ENCODE measurements at regions not wholly inside any gene's neighbourhood (a gene's known extent, or its start where the extent isn't known, plus 50 kb on each side); places are given as distances from the start of the nearest gene placed in this dataset.

DNA sequence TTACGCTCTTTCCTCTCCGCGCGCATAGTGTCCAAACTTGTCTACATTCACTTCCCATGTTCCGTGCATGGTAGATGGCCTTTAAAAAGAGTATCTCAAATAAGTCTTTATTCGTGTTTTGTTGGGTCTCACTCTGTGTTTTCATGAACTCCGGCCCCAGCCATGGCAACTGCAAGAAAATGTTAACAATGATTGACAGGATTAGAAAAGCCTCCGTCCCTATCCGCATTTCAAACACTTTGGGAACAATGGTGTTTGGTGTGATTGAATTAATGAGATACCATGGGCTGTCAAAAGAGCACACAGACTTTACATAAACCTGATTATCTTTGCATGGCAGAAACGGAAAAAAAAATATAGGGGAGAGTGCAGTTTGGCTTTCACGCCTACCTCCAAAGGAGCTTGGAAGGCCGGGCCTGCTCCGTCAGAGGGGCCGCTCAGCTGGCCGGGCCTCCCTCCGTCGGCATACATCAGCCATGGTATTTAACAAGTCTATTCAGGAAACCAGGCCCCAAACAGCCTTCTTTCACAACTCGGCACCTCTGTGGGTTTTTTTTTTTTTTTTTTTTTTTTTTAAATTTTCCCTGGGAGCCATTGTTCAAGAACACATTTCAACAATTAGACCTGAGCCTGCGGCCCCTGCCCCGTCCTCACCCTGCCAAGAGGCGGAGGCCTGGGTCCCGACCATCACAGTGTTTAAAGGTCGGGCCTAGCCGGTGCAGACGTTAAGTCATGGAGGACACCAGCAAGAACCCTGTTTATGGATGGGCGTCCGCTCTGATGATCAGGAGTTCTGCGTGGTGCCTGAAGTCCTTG, 323.8 kb upstream of the IRX4 start:
- TF ChIP-seq, protein P1, sequence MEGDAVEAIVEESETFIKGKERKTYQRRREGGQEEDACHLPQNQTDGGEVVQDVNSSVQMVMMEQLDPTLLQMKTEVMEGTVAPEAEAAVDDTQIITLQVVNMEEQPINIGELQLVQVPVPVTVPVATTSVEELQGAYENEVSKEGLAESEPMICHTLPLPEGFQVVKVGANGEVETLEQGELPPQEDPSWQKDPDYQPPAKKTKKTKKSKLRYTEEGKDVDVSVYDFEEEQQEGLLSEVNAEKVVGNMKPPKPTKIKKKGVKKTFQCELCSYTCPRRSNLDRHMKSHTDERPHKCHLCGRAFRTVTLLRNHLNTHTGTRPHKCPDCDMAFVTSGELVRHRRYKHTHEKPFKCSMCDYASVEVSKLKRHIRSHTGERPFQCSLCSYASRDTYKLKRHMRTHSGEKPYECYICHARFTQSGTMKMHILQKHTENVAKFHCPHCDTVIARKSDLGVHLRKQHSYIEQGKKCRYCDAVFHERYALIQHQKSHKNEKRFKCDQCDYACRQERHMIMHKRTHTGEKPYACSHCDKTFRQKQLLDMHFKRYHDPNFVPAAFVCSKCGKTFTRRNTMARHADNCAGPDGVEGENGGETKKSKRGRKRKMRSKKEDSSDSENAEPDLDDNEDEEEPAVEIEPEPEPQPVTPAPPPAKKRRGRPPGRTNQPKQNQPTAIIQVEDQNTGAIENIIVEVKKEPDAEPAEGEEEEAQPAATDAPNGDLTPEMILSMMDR (IDR thresholded peaks at IDR 0.05; ENCODE audit: partially characterized antibody, unreplicated experiment) = no peak
- H3K4me1 Mint-ChIP-seq (ENCODE audit: low read depth, unreplicated experiment) = peaks cover 3% of the 10 kb centered on the region
- H3K4me3 Mint-ChIP-seq (ENCODE audit: unreplicated experiment) = no peak overlapping the region
- H3K9me3 Mint-ChIP-seq (ENCODE audit: unreplicated experiment) = no peaks in the 10 kb centered on the region
- no peak for DNase-seq
- H3K36me3 Mint-ChIP-seq (ENCODE audit: unreplicated experiment) = no peaks in the 10 kb centered on the region
- H3K27me3 Mint-ChIP-seq (ENCODE audit: unreplicated experiment) = peaks cover 3% of the 10 kb centered on the region
- H3K27ac Mint-ChIP-seq (ENCODE audit: unreplicated experiment) = no peak overlapping the region

DNA sequence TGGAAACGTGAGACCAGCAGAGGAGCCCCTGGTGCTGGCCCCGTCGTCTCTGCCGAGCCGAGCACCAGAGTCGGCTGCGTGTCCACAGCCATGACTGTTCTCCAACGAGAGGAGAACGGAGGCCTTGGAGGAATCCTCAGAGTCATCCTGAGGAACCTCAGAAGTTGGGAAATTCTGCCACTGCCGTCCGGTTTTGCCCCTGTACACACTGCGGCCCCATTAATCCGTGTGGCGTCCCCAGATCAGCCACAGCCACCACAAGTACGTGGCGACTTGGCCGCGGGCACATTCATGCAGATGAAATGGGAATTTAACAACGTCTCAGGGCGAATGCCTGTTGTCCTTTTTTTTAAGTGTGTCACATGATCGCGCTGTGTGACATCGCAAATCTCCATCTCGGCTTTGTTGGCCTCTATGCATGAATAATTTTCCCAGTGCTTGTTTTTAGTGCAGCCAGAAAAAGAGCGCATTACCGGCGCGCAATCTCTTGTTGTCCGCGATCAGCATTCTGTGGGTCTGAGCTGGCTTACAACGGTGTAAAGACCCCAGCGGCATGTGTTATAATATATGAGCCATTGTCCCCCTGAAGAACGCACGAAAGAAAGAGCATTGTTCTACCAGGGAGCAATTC, 323.0 kb upstream of the IRX4 start:
- Mint-ChIP-seq H3K36me3 (ENCODE audit: unreplicated experiment) (no peaks in the 10 kb centered on the region), H3K4me1 (ENCODE audit: low read depth, unreplicated experiment) (peaks cover 3% of the 10 kb centered on the region), H3K4me3 (ENCODE audit: unreplicated experiment) (no peak overlapping the region), H3K27ac (ENCODE audit: unreplicated experiment) (no peak overlapping the region), H3K27me3 (ENCODE audit: unreplicated experiment) (peaks cover 3% of the 10 kb centered on the region), H3K9me3 (ENCODE audit: unreplicated experiment) (no peaks in the 10 kb centered on the region)
- no peak for DNase-seq
- TF ChIP-seq, protein P1 (IDR thresholded peaks at IDR 0.05; ENCODE audit: partially characterized antibody, unreplicated experiment) = no peak

DNA sequence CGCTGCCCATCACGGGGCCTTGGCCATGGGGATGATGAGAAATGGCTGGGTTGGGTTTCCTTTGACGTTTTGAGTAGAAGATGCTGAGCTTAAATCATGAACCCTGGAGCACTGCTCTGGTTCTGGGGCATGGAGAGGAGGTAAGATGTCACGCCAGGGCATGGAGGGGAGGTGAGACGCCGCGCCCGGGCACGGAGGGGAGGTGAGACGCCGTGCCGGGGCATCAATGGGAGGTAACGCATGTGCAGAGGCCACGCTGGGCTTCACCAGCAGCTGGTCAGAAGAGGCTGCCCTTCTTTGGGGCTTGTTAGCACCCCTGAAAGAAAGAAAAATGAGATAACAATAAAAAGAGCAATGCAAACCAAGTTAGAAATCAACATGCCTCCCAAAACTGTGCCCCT, 322.5 kb upstream of the IRX4 start:
- Mint-ChIP-seq H3K27me3 (ENCODE audit: unreplicated experiment) (peaks cover 3% of the 10 kb centered on the region), H3K27ac (ENCODE audit: unreplicated experiment) (no peak overlapping the region), H3K4me3 (ENCODE audit: unreplicated experiment) (no peak overlapping the region), H3K9me3 (ENCODE audit: unreplicated experiment) (peaks cover 1% of the 10 kb centered on the region), H3K4me1 (ENCODE audit: low read depth, unreplicated experiment) (peaks cover 3% of the 10 kb centered on the region), H3K36me3 (ENCODE audit: unreplicated experiment) (no peaks in the 10 kb centered on the region)
- TF ChIP-seq, protein P1 (IDR thresholded peaks at IDR 0.05; ENCODE audit: partially characterized antibody, unreplicated experiment) = no peak
- DNase-seq = no peak

DNA sequence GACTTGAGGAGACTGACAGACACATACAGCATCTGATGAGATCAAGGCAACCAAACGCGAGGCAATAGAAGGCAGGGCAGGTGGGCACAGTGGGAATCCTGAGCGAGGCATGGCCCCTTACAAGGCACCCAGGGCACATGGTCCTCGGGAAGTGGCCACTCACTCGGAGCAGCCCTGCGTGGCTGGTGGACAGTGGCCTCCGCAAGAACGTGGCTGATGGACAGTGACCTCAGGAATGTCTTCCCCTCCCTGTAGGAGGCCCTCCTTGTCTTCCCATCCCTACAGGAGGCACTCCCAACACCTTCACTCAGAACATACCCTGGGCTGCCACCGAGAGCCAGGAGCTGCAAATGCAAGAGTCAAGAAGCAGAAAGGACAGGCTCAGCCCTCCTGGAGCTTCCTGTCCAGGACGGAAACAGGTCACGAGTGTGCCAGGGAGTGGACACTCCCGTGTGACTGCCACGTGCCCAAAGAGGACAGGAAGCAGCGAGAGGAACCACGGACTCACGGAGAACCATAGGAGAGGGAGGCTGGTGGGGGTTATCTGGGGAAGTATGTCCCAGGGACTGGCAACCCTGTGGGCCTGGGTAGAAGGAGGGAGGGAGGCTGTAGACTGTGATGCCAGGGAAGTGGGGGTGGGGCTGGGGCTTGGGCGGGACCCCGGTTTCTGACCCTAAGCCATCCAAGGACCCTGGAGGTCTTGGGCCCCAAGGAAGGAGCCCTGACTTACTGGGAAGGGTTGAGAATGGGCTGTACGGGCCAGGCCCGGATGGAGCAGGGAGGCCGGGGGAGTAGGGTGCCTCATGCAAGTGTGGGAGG, 321.9 kb upstream of the IRX4 start:
- Mint-ChIP-seq H3K4me1 (ENCODE audit: low read depth, unreplicated experiment) (peaks cover 3% of the 10 kb centered on the region), H3K27ac (ENCODE audit: unreplicated experiment) (no peak overlapping the region), H3K9me3 (ENCODE audit: unreplicated experiment) (peaks cover 2% of the 10 kb centered on the region), H3K4me3 (ENCODE audit: unreplicated experiment) (no peak overlapping the region), H3K36me3 (ENCODE audit: unreplicated experiment) (no peaks in the 10 kb centered on the region), H3K27me3 (ENCODE audit: unreplicated experiment) (peaks cover 4% of the 10 kb centered on the region)
- DNase-seq = no peak
- TF ChIP-seq, protein P1 (IDR thresholded peaks at IDR 0.05; ENCODE audit: partially characterized antibody, unreplicated experiment) = no peak

Measured in glutamatergic neuron (in vitro differentiated cells).